CD8-positive, alpha-beta memory T cell (primary cell): ENCODE measurements at regions not wholly inside any gene's neighbourhood (a gene's known extent, or its start where the extent isn't known, plus 50 kb on each side); places are given as distances from the start of the nearest gene placed in this dataset.

Source experiments
- CTCF ChIA-PET: fragments of 350-600 bp; sonication (Branson Sonifier 250); formaldehyde crosslinking; loops from one replicate; lab custom pipeline; 2021; ENCODE audit warnings: antibody characterized with exemption; lab: Charles Lee
- POLR2A ChIA-PET: fragments of 350-600 bp; sonication (Branson Sonifier 250); formaldehyde crosslinking; loops from one replicate; lab custom pipeline; 2021; ENCODE audit warnings: antibody characterized with exemption; lab: Charles Lee
- DNase-seq, 5 donors: peaks; one replicate each; pipeline versions ENCODE4 v3.0.0 to v3.0.0-alpha.2; 2020 to 2022; ENCODE audit warnings: mixed read lengths in 1 of 5
- H3K27ac ChIP-seq: one replicate; pipeline ENCODE4 v1.7.0; 2013; ENCODE audit warnings: low read depth, mild to moderate bottlenecking, low read length, moderate library complexity
- H3K27me3 ChIP-seq: 2 replicates; pipeline ENCODE4 v1.7.0; 2013; ENCODE audit warnings: low read length, mild to moderate bottlenecking; ENCODE audit not compliant: insufficient read depth, poor library complexity, severe bottlenecking
- H3K36me3 ChIP-seq: 2 replicates; pipeline ENCODE4 v1.7.0; 2013; ENCODE audit warnings: mild to moderate bottlenecking, low read length, moderate library complexity; ENCODE audit not compliant: insufficient read depth
- H3K4me1 ChIP-seq: 2 replicates; pipeline ENCODE4 v1.7.0; 2013; ENCODE audit warnings: mild to moderate bottlenecking, low read length, moderate library complexity; ENCODE audit not compliant: insufficient read depth
- H3K4me3 ChIP-seq: 2 replicates; pipeline ENCODE4 v1.7.0; 2013; ENCODE audit warnings: mild to moderate bottlenecking, low read length
- H3K9me3 ChIP-seq: 2 replicates; pipeline ENCODE4 v1.7.0; 2013; ENCODE audit warnings: mild to moderate bottlenecking, low read length
- H3K27ac Mint-ChIP-seq, 8 donors: one replicate each; pipeline ENCODE4 v1.8.0; 2020 to 2021; ENCODE audit warnings: mixed read lengths in 8 of 8, mild to moderate bottlenecking in 6 of 8, inconsistent platforms in 3 of 8, moderate library complexity in 3 of 8
- H3K27me3 Mint-ChIP-seq, 2 donors: one replicate each; pipeline ENCODE4 v1.8.0; 2020 to 2021; ENCODE audit warnings: mixed read lengths in 2 of 2, mild to moderate bottlenecking in 1 of 2, moderate library complexity in 1 of 2
- H3K36me3 Mint-ChIP-seq, 3 donors: one replicate each; pipeline ENCODE4 v1.8.0; 2020 to 2021; ENCODE audit warnings: mixed read lengths in 3 of 3, inconsistent platforms in 1 of 3, mild to moderate bottlenecking in 1 of 3
- H3K4me1 Mint-ChIP-seq, 3 donors: one replicate each; pipeline ENCODE4 v1.8.0; 2020 to 2021; ENCODE audit warnings: mixed read lengths in 3 of 3, inconsistent platforms in 1 of 3, mild to moderate bottlenecking in 1 of 3
- H3K4me3 Mint-ChIP-seq, 7 donors: one replicate each; pipeline ENCODE4 v1.8.0; 2020 to 2021; ENCODE audit warnings: mixed read lengths in 7 of 7, mild to moderate bottlenecking in 6 of 7, moderate library complexity in 4 of 7, inconsistent platforms in 2 of 7
- H3K9me3 Mint-ChIP-seq, 5 donors: one replicate each; pipeline ENCODE4 v1.8.0; 2020 to 2022; ENCODE audit warnings: mixed read lengths in 5 of 5, mild to moderate bottlenecking in 3 of 5, moderate library complexity in 2 of 5, inconsistent platforms in 1 of 5

- CTCF ChIA-PET, result no interaction called here
- H3K9me3 Mint-ChIP-seq, result peaks cover 0 to 2% (median 0%) of the 10 kb centered on the region in 5 donors
- Histone ChIP-seq H3K4me1 (no peaks in the 10 kb centered on the region), H3K4me3 (no peak overlapping the region), H3K27ac (no peak overlapping the region), H3K27me3 (peaks cover 4% of the 10 kb centered on the region), H3K36me3 (no peaks in the 10 kb centered on the region), H3K9me3 (no peaks in the 10 kb centered on the region)
- no peak for DNase-seq
- H3K4me3 Mint-ChIP-seq, result no peak overlapping the region
- peaks cover 0 to 6% (median 2%) of the 10 kb centered on the region in 3 donors for H3K4me1 Mint-ChIP-seq
- no peak overlapping the region for H3K27ac Mint-ChIP-seq
- peaks cover 25 to 85% of the 10 kb centered on the region in 2 donors for H3K27me3 Mint-ChIP-seq
- no peaks in the 10 kb centered on the region for H3K36me3 Mint-ChIP-seq
- POLR2A ChIA-PET, result no interaction called here
Observed at GRCh38 chr1:22344329-22344630, 107.4 kb upstream of the ZBTB40 start.

DNA sequence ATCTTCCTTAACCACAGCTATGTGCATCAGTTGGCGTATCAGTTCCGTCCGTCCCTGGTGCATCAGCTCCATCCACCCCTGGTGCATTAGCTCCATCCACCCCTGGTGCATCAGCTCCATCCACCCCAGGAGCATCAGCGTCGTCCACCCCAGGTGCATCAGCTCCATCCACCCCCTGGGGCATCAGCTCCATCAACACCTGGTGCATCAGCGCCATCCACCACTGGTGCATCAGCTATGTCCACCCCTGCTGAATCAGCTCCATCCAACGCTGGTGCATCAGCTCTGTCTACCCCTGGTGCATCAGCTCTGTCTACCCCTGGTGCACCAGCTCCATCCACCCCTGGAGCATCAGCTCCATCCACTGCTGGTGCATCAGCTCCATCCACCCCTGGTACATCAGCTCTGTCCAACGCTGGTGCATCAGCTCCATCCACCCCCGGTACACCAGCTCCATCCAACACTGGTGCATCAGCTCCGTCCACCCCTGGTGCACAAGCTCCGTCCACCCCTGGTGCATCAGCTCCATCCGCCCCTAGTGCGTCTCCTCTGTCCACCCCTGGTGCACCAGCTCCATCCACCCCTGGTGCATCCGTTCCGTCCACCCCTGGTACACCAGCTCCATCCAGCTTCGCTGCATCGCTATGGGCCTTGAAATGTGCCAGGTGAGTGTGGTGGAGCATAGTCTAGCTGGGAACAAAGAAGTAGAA is 106.6 kb upstream of the ZBTB40 start:
- Histone ChIP-seq H3K36me3 (no peaks in the 10 kb centered on the region), H3K27ac (no peak overlapping the region), H3K27me3 (peaks cover 8% of the 10 kb centered on the region), H3K9me3 (no peaks in the 10 kb centered on the region), H3K4me3 (no peak overlapping the region), H3K4me1 (no peaks in the 10 kb centered on the region)
- no peak overlapping the region for H3K4me3 Mint-ChIP-seq
- H3K4me1 Mint-ChIP-seq, result peaks cover 0 to 6% (median 2%) of the 10 kb centered on the region in 3 donors
- H3K9me3 Mint-ChIP-seq, result peaks cover 0 to 2% (median 0%) of the 10 kb centered on the region in 5 donors
- DNase-seq, result no peak
- no peaks in the 10 kb centered on the region for H3K36me3 Mint-ChIP-seq
- H3K27me3 Mint-ChIP-seq, result peaks cover 24 to 87% of the 10 kb centered on the region in 2 donors
- ChIA-PET POLR2A (no interaction called here), CTCF (no interaction called here)
- H3K27ac Mint-ChIP-seq, result peak overlapping the region in 1 of 8 donors; percentile 26

DNA sequence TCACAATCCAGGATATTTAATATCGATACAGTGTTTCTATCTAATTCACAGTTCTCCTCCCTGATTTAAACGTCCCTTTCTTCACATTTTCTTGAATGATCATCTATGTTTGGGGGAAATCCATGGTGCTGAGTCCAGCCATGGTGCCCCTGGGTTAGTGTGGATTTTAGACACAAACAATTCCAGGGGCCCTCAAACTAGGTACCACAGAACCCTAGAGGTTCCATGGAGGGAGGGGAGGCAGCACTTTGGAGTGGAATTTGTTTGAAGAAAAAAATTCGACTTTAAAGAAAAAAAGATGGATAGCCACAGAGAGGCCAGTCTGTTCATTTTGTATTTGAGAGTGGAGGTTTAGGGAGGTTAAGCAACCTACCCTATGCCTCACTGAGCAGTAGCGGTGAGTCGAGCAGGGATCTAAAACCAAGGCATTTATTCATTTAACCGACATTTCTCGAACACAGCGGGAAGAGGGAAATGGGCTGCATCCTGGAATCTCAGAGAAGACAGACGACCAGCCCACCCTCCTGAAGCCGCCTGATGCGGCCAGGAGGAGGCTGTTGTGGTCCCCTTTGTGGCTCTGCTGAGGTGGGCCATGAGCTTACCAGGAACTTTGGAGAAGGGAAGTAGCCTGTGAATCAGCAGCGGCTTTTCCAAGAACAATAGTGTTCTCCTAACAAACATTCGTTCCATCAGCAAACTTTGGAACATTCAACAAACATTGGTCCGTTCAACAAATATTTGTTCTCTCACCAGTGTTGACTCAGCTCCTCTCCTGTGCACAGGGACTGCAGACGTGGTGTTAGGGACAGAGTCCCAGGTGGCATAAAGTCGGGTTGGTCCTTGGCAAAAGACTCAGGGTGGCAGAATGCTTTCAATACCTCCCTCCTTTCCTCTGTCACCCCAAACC is 103.5 kb upstream of the ZBTB40 start:
- no peaks in the 10 kb centered on the region for H3K36me3 Mint-ChIP-seq

DNA sequence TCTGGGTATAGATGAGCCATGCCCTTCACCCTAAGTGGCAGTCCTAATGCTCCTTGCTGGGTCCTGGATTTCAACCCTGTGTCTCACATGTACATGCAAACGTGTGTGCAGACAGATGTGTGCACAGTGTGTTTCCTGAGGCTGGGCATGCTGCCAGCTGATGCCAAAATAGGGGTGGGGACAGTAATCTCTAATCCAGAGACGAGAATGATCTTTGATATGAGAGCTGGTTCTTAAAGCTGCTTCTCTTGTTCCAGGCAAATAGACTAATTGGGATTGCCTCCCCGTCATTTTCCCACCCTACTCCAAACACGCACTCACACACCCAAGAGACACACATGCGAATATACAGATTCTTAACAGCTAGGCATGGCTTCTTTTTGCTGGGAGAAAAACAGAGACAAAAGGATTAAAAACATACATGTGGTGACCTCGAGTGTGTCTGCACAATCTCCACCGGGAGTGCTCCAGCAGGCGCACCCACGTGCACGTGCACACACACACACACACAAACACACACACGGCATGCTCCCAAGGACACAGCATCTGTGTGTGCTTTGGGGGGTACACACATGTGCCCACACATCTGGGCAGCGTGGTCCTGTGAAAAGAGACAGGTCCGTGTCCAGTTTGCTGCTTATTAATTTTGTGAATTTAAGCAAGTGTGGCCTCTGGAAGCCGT is 102.1 kb upstream of the ZBTB40 start:
- H3K27ac Mint-ChIP-seq, result no peak overlapping the region
- no peak overlapping the region for H3K27ac ChIP-seq
- no peak overlapping the region for H3K4me3 ChIP-seq
- H3K4me1 ChIP-seq, result peaks cover 6% of the 10 kb centered on the region
- H3K9me3 Mint-ChIP-seq, result peaks cover 0 to 4% (median 0%) of the 10 kb centered on the region in 5 donors
- no peak for DNase-seq
- no peaks in the 10 kb centered on the region for H3K36me3 Mint-ChIP-seq
- H3K4me1 Mint-ChIP-seq, result peaks cover 0 to 11% (median 5%) of the 10 kb centered on the region in 3 donors
- H3K4me3 Mint-ChIP-seq, result no peak overlapping the region
- peaks cover 35 to 79% of the 10 kb centered on the region in 2 donors for H3K27me3 Mint-ChIP-seq
- peaks cover 18% of the 10 kb centered on the region for H3K27me3 ChIP-seq
- H3K36me3 ChIP-seq, result no peaks in the 10 kb centered on the region
- ChIA-PET CTCF (no interaction called here), POLR2A (no interaction called here)
- H3K9me3 ChIP-seq, result no peaks in the 10 kb centered on the region

More for the DNA sequence above, 103.5 kb upstream of the ZBTB40 start:
- no peaks in the 10 kb centered on the region for H3K36me3 ChIP-seq
- H3K4me1 ChIP-seq, result peaks cover 6% of the 10 kb centered on the region
- no peak overlapping the region for H3K4me3 Mint-ChIP-seq
- peaks cover 37 to 88% of the 10 kb centered on the region in 2 donors for H3K27me3 Mint-ChIP-seq
- ChIA-PET CTCF (no interaction called here), POLR2A (interaction anchor here (0.7 kb wide), 1 partner anchor 59 kb away, joined by 4 read pairs; no protein-coding TSS in a partner anchor)
- H3K9me3 ChIP-seq, result no peaks in the 10 kb centered on the region
- H3K9me3 Mint-ChIP-seq, result peaks cover 0 to 4% (median 0%) of the 10 kb centered on the region in 5 donors
- H3K27me3 ChIP-seq, result peaks cover 18% of the 10 kb centered on the region
- H3K27ac ChIP-seq, result no peak overlapping the region
- H3K4me1 Mint-ChIP-seq, result peaks cover 0 to 11% (median 5%) of the 10 kb centered on the region in 3 donors
- no peak overlapping the region for H3K4me3 ChIP-seq
- H3K27ac Mint-ChIP-seq, result peak overlapping the region in 1 of 8 donors; percentile 26
- DNase-seq, result no peak

- no peak overlapping the region for H3K27ac ChIP-seq
- no peak for DNase-seq
- H3K36me3 ChIP-seq, result no peaks in the 10 kb centered on the region
- no peak overlapping the region for H3K27ac Mint-ChIP-seq
- no peaks in the 10 kb centered on the region for H3K36me3 Mint-ChIP-seq
- H3K4me3 Mint-ChIP-seq, result no peak overlapping the region
- H3K4me1 ChIP-seq, result peaks cover 6% of the 10 kb centered on the region
- peaks cover 0 to 11% (median 5%) of the 10 kb centered on the region in 3 donors for H3K4me1 Mint-ChIP-seq
- no peaks in the 10 kb centered on the region for H3K9me3 ChIP-seq
- peaks cover 19% of the 10 kb centered on the region for H3K27me3 ChIP-seq
- CTCF ChIA-PET, result no interaction called here
- peaks cover 0 to 4% (median 0%) of the 10 kb centered on the region in 5 donors for H3K9me3 Mint-ChIP-seq
- POLR2A ChIA-PET, result no interaction called here
- no peak overlapping the region for H3K4me3 ChIP-seq
- H3K27me3 Mint-ChIP-seq, result peaks cover 33 to 70% of the 10 kb centered on the region in 2 donors
Observed at GRCh38 chr1:22350171-22350923, 101.3 kb upstream of the ZBTB40 start.

DNA sequence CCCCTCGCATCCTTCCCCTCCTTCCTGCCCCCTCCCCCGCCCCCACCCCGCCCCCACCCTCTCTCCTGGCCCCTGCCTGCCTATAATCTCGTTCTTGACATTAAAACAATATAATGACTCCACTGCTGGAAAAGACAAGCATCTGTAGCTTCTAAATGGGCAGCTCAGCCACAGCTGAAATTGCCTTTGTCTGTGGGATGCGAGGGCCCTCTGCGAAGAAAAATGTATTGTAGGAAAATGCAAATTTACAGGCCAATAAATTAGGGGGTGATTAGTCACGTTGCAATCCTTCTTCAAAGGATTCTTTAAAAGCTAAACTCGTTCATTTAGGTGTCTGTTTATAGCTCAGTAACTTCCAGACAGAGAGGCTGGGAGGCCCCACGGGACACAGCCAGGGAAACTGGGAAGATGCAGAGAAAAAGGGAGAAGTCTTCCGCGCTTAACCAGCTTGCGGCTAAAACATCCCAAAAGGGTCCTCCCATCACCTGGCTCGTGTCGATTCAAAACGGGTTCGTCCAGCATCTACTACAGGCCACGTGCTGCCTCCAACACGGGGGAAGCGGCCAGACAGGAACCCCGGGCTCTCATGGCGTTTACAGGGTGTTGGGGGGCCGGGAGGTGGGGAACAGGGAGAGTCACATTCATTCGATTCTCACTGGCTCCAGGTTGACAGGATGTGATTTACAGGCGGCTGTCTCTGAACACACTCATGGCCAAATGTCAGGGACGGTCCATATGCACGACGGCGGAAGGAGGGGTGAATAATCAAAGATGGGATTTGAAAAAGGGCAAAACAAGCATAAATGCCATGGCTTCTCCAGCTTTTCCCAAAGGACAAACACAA is 100.5 kb upstream of the ZBTB40 start:
- peaks cover 0 to 4% (median 0%) of the 10 kb centered on the region in 5 donors for H3K9me3 Mint-ChIP-seq
- peaks cover 24% of the 10 kb centered on the region for H3K27me3 ChIP-seq

DNA sequence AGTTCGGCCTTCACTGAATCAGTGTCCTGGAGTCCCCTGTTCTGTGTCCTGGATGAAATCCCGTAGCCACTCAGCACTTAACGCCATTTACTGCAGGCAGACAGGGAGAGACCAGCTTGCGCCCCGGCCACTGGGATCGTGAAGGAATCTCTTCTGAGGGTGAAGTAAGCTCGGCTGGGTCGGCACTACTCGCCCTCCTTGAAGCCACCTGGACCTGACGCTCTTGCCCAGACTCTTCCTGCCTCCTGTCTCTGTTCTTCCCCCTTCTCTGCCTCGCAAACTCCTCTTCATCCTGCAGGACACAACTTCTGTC is 99.9 kb upstream of the ZBTB40 start:
- Mint-ChIP-seq H3K4me1 (peaks cover 0 to 11% (median 5%) of the 10 kb centered on the region in 3 donors), H3K27ac (no peak overlapping the region), H3K27me3 (peaks cover 33 to 64% of the 10 kb centered on the region in 2 donors), H3K9me3 (peaks cover 0 to 4% (median 0%) of the 10 kb centered on the region in 5 donors), H3K4me3 (no peak overlapping the region), H3K36me3 (no peaks in the 10 kb centered on the region)
- no peaks in the 10 kb centered on the region for H3K36me3 ChIP-seq
- peaks cover 24% of the 10 kb centered on the region for H3K27me3 ChIP-seq
- H3K27ac ChIP-seq, result no peak overlapping the region
- no peak for DNase-seq
- H3K9me3 ChIP-seq, result no peaks in the 10 kb centered on the region
- ChIA-PET CTCF (no interaction called here), POLR2A (no interaction called here)
- H3K4me3 ChIP-seq, result no peak overlapping the region
- H3K4me1 ChIP-seq, result peaks cover 6% of the 10 kb centered on the region

More for the DNA sequence above, 100.5 kb upstream of the ZBTB40 start:
- Mint-ChIP-seq H3K27ac (no peak overlapping the region), H3K36me3 (no peaks in the 10 kb centered on the region), H3K4me3 (peak overlapping the region in 1 of 7 donors; percentile 12), H3K4me1 (peaks cover 0 to 11% (median 5%) of the 10 kb centered on the region in 3 donors), H3K27me3 (peaks cover 33 to 66% of the 10 kb centered on the region in 2 donors)
- Histone ChIP-seq H3K36me3 (no peaks in the 10 kb centered on the region), H3K9me3 (no peaks in the 10 kb centered on the region), H3K27ac (no peak overlapping the region), H3K4me1 (peaks cover 6% of the 10 kb centered on the region), H3K4me3 (no peak overlapping the region)
- no peak for DNase-seq
- POLR2A ChIA-PET, result no interaction called here
- CTCF ChIA-PET, result no interaction called here
